HL-60 (cell line): ENCODE measurements at regions not wholly inside any gene's neighbourhood (a gene's known extent, or its start where the extent isn't known, plus 50 kb on each side); places are given as distances from the start of the nearest gene placed in this dataset.

Experiments
- CTCF ChIP-seq: IDR thresholded peaks from one replicate; pipeline ENCODE4 v1.5.1; 2011; ENCODE audit warnings: low read length, control low read depth, inconsistent platforms; ENCODE audit not compliant: insufficient read depth
- GABPA ChIP-seq: IDR thresholded peaks from 2 replicates; pipeline ENCODE4 v1.6.1; 2012; ENCODE audit warnings: low read depth
- POLR2AphosphoS5 ChIP-seq: IDR thresholded peaks from 2 replicates; pipeline ENCODE4 v1.6.1; 2012; ENCODE audit warnings: low read depth
- REST ChIP-seq: IDR thresholded peaks from 2 replicates; pipeline ENCODE4 v1.6.1; 2012; ENCODE audit warnings: low read depth; ENCODE audit not compliant: insufficient replicate concordance
- SPI1 ChIP-seq: IDR thresholded peaks from 2 replicates; pipeline ENCODE4 v1.6.1; 2012; ENCODE audit warnings: low read depth, mild to moderate bottlenecking, borderline replicate concordance

- TF ChIP-seq CTCF (no peak), POLR2AphosphoS5 (no peak), SPI1 (no peak), GABPA (no peak), REST (no peak)
Observed at GRCh38 chr5:161183559-161183958, 331.5 kb upstream of the ATP10B start.
